ENCODE measurements at regions not wholly inside any gene's neighbourhood (a gene's known extent, or its start where the extent isn't known, plus 50 kb on each side); places are given as distances from the start of the nearest gene placed in this dataset.

DNA sequence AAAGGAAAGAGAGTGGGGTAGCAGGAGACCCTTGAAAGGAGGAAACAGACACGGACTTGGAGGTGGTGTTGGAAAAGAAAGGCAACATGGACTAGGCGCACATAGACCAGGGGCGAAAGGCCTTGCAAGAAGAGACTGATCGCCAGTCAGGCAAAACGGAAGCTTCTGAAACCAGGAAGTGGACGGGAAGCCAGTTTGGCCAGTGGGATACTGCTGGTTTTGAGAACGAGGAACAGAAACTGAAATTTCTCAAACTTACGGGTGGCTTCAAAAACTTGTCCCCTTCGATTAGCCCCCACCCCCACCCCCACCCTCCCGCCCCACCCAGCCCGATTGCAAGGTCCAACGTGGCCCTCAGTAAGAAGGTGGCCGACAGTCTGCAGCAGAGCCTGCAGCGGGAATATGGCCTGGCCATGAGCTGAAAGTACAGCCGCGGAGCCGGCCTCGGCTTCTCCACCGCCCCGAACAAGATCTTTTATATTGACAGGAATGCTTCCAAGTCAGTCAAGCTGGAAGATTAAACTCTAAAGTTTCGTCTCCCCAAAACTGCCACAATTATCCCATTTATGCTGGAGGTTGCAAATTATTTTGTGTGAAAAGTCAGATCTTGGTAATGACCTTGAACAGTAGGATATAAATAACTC is 364.7 kb downstream of the BCAT1 start:
- Histone ChIP-seq H4K20me1 (ENCODE audit: insufficient read depth, low read length) (no peaks in the 10 kb centered on the region), H3K9ac (ENCODE audit: low read length) (no peak overlapping the region), H3K36me3 (ENCODE audit: insufficient read depth, low read length) (no peaks in the 10 kb centered on the region), H3K4me2 (ENCODE audit: low read length) (no peak overlapping the region), H3K9me3 (ENCODE audit: insufficient read depth, low read depth, low read length) (no peaks in the 10 kb centered on the region), H2AFZ (ENCODE audit: low read depth, low read length) (no peak overlapping the region), H3K79me2 (ENCODE audit: insufficient read depth, low read length) (no peaks in the 10 kb centered on the region), H3K27ac (ENCODE audit: low read depth, low read length) (no peak overlapping the region), H3K4me1 (ENCODE audit: insufficient read depth, low read length) (no peaks in the 10 kb centered on the region), H3K27me3 (ENCODE audit: insufficient read depth, low read length) (no peaks in the 10 kb centered on the region), H3K4me3 (ENCODE audit: insufficient read depth, low read depth, low read length) (no peak overlapping the region)
- no peaks in the 10 kb centered on the region for H3K4me1 Mint-ChIP-seq (ENCODE audit: low read depth, unreplicated experiment)
- DNase-seq (ENCODE audit: low read depth) (no peak), FAIRE-seq (no peak)
- no peaks in the 10 kb centered on the region for H3K36me3 Mint-ChIP-seq (ENCODE audit: low read depth, unreplicated experiment)
- H3K9me3 Mint-ChIP-seq (ENCODE audit: unreplicated experiment), result peaks cover 4% of the 10 kb centered on the region
- H3K4me3 Mint-ChIP-seq (ENCODE audit: unreplicated experiment), result no peak overlapping the region
- no peaks in the 10 kb centered on the region for H3K27me3 Mint-ChIP-seq (ENCODE audit: low read depth, unreplicated experiment)
- TF ChIP-seq EZH2 (IDR thresholded peaks at IDR 0.05; ENCODE audit: insufficient read depth, low read length), result no peak
- H3K27ac Mint-ChIP-seq (ENCODE audit: unreplicated experiment), result no peak overlapping the region

GRCh38 chr12:24582954-24583601 is 365.8 kb downstream of the BCAT1 start:
- Mint-ChIP-seq H3K4me1 (ENCODE audit: low read depth, unreplicated experiment) (no peaks in the 10 kb centered on the region), H3K4me3 (ENCODE audit: unreplicated experiment) (no peak overlapping the region), H3K9me3 (ENCODE audit: unreplicated experiment) (peaks cover 4% of the 10 kb centered on the region), H3K27me3 (ENCODE audit: low read depth, unreplicated experiment) (no peaks in the 10 kb centered on the region), H3K27ac (ENCODE audit: unreplicated experiment) (no peak overlapping the region), H3K36me3 (ENCODE audit: low read depth, unreplicated experiment) (no peaks in the 10 kb centered on the region)
- H3K4me3 ChIP-seq (ENCODE audit: insufficient read depth, low read depth, low read length), result no peak overlapping the region
- FAIRE-seq (no peak), DNase-seq (ENCODE audit: low read depth) (no peak)
- no peaks in the 10 kb centered on the region for H4K20me1 ChIP-seq (ENCODE audit: insufficient read depth, low read length)
- H3K27me3 ChIP-seq (ENCODE audit: insufficient read depth, low read length), result no peaks in the 10 kb centered on the region
- H3K9ac ChIP-seq (ENCODE audit: low read length), result no peak overlapping the region
- H3K27ac ChIP-seq (ENCODE audit: low read depth, low read length), result no peak overlapping the region
- no peaks in the 10 kb centered on the region for H3K9me3 ChIP-seq (ENCODE audit: insufficient read depth, low read depth, low read length)
- H3K4me1 ChIP-seq (ENCODE audit: insufficient read depth, low read length), result no peaks in the 10 kb centered on the region
- no peaks in the 10 kb centered on the region for H3K79me2 ChIP-seq (ENCODE audit: insufficient read depth, low read length)
- no peak overlapping the region for H2AFZ ChIP-seq (ENCODE audit: low read depth, low read length)
- H3K4me2 ChIP-seq (ENCODE audit: low read length), result no peak overlapping the region
- no peaks in the 10 kb centered on the region for H3K36me3 ChIP-seq (ENCODE audit: insufficient read depth, low read length)
- TF ChIP-seq, protein P1, sequence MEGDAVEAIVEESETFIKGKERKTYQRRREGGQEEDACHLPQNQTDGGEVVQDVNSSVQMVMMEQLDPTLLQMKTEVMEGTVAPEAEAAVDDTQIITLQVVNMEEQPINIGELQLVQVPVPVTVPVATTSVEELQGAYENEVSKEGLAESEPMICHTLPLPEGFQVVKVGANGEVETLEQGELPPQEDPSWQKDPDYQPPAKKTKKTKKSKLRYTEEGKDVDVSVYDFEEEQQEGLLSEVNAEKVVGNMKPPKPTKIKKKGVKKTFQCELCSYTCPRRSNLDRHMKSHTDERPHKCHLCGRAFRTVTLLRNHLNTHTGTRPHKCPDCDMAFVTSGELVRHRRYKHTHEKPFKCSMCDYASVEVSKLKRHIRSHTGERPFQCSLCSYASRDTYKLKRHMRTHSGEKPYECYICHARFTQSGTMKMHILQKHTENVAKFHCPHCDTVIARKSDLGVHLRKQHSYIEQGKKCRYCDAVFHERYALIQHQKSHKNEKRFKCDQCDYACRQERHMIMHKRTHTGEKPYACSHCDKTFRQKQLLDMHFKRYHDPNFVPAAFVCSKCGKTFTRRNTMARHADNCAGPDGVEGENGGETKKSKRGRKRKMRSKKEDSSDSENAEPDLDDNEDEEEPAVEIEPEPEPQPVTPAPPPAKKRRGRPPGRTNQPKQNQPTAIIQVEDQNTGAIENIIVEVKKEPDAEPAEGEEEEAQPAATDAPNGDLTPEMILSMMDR (IDR thresholded peaks at IDR 0.05; ENCODE audit: insufficient read depth, low read depth, low read length), result no peak
- TF ChIP-seq EZH2 (IDR thresholded peaks at IDR 0.05; ENCODE audit: insufficient read depth, low read length), result no peak

DNA sequence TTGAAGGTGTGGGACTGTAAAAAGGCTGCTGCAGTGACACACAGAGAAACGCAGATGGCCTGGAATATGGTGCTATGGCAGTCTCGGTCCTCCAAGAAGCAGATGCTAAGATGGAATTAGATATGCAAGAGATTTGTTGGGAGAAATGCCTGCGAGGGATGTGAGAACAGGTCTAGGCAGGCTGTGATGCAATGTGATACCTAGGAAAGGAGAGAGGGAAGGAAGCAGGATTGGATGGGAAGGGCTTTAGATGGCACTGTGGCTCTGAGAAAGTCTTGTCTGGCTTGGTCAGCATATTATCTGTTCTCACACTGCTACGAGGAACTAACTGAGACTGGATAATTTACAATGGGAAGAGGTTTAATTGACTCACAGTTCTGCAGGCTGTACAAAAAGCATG is 374.4 kb downstream of the BCAT1 start:
- FAIRE-seq, result no peak
- DNase-seq (ENCODE audit: low read depth), result no peak

More for the DNA sequence above, 374.4 kb downstream of the BCAT1 start:
- H3K9me3 ChIP-seq (ENCODE audit: insufficient read depth, low read depth, low read length), result no peaks in the 10 kb centered on the region
- Mint-ChIP-seq H3K27ac (ENCODE audit: unreplicated experiment) (no peak overlapping the region), H3K9me3 (ENCODE audit: unreplicated experiment) (peaks cover 2% of the 10 kb centered on the region), H3K27me3 (ENCODE audit: low read depth, unreplicated experiment) (peaks cover 14% of the 10 kb centered on the region), H3K36me3 (ENCODE audit: low read depth, unreplicated experiment) (no peaks in the 10 kb centered on the region), H3K4me1 (ENCODE audit: low read depth, unreplicated experiment) (no peaks in the 10 kb centered on the region), H3K4me3 (ENCODE audit: unreplicated experiment) (no peak overlapping the region)
- H3K4me1 ChIP-seq (ENCODE audit: insufficient read depth, low read length), result no peaks in the 10 kb centered on the region
- H3K36me3 ChIP-seq (ENCODE audit: insufficient read depth, low read length), result no peaks in the 10 kb centered on the region
- no peak overlapping the region for H3K4me2 ChIP-seq (ENCODE audit: low read length)
- TF ChIP-seq EZH2 (IDR thresholded peaks at IDR 0.05; ENCODE audit: insufficient read depth, low read length), result no peak
- TF ChIP-seq, protein P1 (IDR thresholded peaks at IDR 0.05; ENCODE audit: insufficient read depth, low read depth, low read length), result no peak
- no peak overlapping the region for H2AFZ ChIP-seq (ENCODE audit: low read depth, low read length)
- H3K79me2 ChIP-seq (ENCODE audit: insufficient read depth, low read length), result no peaks in the 10 kb centered on the region
- no peak overlapping the region for H3K4me3 ChIP-seq (ENCODE audit: insufficient read depth, low read depth, low read length)
- H3K27ac ChIP-seq (ENCODE audit: low read depth, low read length), result no peak overlapping the region
- no peaks in the 10 kb centered on the region for H4K20me1 ChIP-seq (ENCODE audit: insufficient read depth, low read length)
- no peaks in the 10 kb centered on the region for H3K27me3 ChIP-seq (ENCODE audit: insufficient read depth, low read length)
- H3K9ac ChIP-seq (ENCODE audit: low read length), result no peak overlapping the region
